ENCODE measurements at regions not wholly inside any gene's neighbourhood (a gene's known extent, or its start where the extent isn't known, plus 50 kb on each side); places are given as distances from the start of the nearest gene placed in this dataset.

DNA sequence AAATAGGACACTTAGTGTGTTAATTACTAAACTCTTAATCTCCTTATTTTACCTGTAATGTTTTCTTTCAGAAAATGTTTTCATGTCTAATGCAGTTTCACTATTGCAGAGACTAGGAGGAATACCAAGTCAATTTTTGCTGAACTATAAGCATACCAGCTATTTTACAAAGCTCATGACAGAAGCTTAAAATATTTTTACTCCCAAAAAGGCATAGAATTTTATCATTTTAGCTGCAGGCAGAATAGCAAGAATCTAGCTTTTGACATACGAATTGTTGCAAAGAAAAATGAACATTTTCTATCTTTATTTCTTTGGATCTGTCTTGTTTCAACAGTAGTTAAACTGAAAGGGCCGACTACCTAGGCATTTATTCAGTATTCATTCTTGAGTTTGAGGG lies 366.9 kb downstream of the FAT3 start:
- no peak overlapping the region for H3K4me3 ChIP-seq (ENCODE audit: low read depth in 1 of 3, low read length in 3 of 3)
- H3K36me3 ChIP-seq (ENCODE audit: control insufficient read depth in 4 of 4, insufficient read depth in 3 of 4, low read depth in 1 of 4, low read length in 3 of 4), result no peaks in the 10 kb centered on the region
- no peak overlapping the region for H3K9ac ChIP-seq (ENCODE audit: low read depth in 1 of 2, low read length in 2 of 2)
- no peak overlapping the region for H3K27ac ChIP-seq (ENCODE audit: low read depth in 1 of 2, low read length in 2 of 2)
- no peaks in the 10 kb centered on the region for H3K4me1 ChIP-seq (ENCODE audit: control insufficient read depth in 4 of 4, insufficient read depth in 4 of 4, low read length in 3 of 4)
- H3K27me3 ChIP-seq (ENCODE audit: control insufficient read depth in 4 of 4, insufficient read depth in 4 of 4, low read length in 3 of 4), result no peaks in the 10 kb centered on the region
- WGBS, result 76% methylated on average over 2 of the region's 2 CpGs
- DNase-seq (ENCODE audit: low spot score), result no peak
- TF ChIP-seq, protein P1, sequence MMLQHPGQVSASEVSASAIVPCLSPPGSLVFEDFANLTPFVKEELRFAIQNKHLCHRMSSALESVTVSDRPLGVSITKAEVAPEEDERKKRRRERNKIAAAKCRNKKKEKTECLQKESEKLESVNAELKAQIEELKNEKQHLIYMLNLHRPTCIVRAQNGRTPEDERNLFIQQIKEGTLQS (IDR thresholded peaks at IDR 0.05), result no peak
- TF ChIP-seq CTCF (IDR thresholded peaks at IDR 0.05; ENCODE audit: low read depth, low read length, missing input control) (no peak), GABPA (IDR thresholded peaks at IDR 0.05 in 1 of 2, conservative IDR thresholded peaks at IDR 0.05 in 1 of 2) (no peak), EGR1 (IDR thresholded peaks at IDR 0.05; ENCODE audit: low read depth in 2 of 2) (no peak), MAX (IDR thresholded peaks at IDR 0.05) (no peak), YY1 (IDR thresholded peaks at IDR 0.05) (no peak), ZBTB33 (IDR thresholded peaks at IDR 0.05) (no peak), FOXA2 (IDR thresholded peaks at IDR 0.05) (no peak), REST (IDR thresholded peaks at IDR 0.05) (no peak), JUND (IDR thresholded peaks at IDR 0.05) (no peak), TAF1 (conservative IDR thresholded peaks at IDR 0.05) (no peak), RAD21 (IDR thresholded peaks at IDR 0.05) (no peak), NR2F2 (IDR thresholded peaks at IDR 0.05) (no peak), SP1 (IDR thresholded peaks at IDR 0.05) (no peak)
- no peaks in the 10 kb centered on the region for H3K9me3 ChIP-seq (ENCODE audit: control insufficient read depth in 4 of 4, low read length in 3 of 4)

DNA sequence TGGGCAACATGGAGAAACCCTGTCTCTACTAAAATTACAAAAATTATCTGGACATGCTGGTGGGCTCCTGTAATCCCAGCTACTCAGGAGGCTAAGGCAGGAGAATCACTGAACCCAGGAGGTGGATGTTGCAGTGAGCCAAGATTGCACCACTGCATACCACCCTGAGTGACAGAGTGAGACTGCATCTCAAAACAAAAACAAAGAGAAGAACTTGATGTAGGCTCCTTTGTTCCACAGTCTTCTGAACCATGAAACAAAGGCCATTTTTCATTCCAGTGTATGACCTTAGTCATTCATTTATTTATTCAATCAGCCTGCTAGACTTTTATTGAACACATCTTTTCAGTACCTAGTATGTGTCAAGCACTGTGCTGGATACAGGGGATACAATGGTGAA lies 369.6 kb downstream of the FAT3 start:
- no peaks in the 10 kb centered on the region for H3K36me3 ChIP-seq (ENCODE audit: control insufficient read depth in 4 of 4, insufficient read depth in 3 of 4, low read depth in 1 of 4, low read length in 3 of 4)
- no peak overlapping the region for H3K4me3 ChIP-seq (ENCODE audit: low read depth in 1 of 3, low read length in 3 of 3)
- no peak for DNase-seq (ENCODE audit: low spot score)
- no peaks in the 10 kb centered on the region for H3K27me3 ChIP-seq (ENCODE audit: control insufficient read depth in 4 of 4, insufficient read depth in 4 of 4, low read length in 3 of 4)
- no peak overlapping the region for H3K27ac ChIP-seq (ENCODE audit: low read depth in 1 of 2, low read length in 2 of 2)
- no peak overlapping the region for H3K9ac ChIP-seq (ENCODE audit: low read depth in 1 of 2, low read length in 2 of 2)
- no peak for TF ChIP-seq ZBTB33 (IDR thresholded peaks at IDR 0.05)
- TF ChIP-seq YY1 (IDR thresholded peaks at IDR 0.05), result no peak
- TF ChIP-seq MAX (IDR thresholded peaks at IDR 0.05), result no peak
- TF ChIP-seq GABPA (IDR thresholded peaks at IDR 0.05 in 1 of 2, conservative IDR thresholded peaks at IDR 0.05 in 1 of 2), result no peak
- no peak for TF ChIP-seq HNF4A (conservative IDR thresholded peaks at IDR 0.05)
- TF ChIP-seq CTCF (IDR thresholded peaks at IDR 0.05; ENCODE audit: low read depth, low read length, missing input control), result no peak
- TF ChIP-seq SP1 (IDR thresholded peaks at IDR 0.05), result no peak
- no peak for TF ChIP-seq FOXA2 (IDR thresholded peaks at IDR 0.05)
- no peak for TF ChIP-seq TAF1 (conservative IDR thresholded peaks at IDR 0.05)
- no peaks in the 10 kb centered on the region for H3K9me3 ChIP-seq (ENCODE audit: control insufficient read depth in 4 of 4, low read length in 3 of 4)
- H3K4me1 ChIP-seq (ENCODE audit: control insufficient read depth in 4 of 4, insufficient read depth in 4 of 4, low read length in 3 of 4), result no peaks in the 10 kb centered on the region

All from liver (tissue), 8 donors.